Endothelial cell of hepatic sinusoid (primary cell): ENCODE measurements at regions not wholly inside any gene's neighbourhood (a gene's known extent, or its start where the extent isn't known, plus 50 kb on each side); places are given as distances from the start of the nearest gene placed in this dataset.
"Not testable (repeated sequence)": the region's sequence is repeated elsewhere in the genome, so short reads cannot be mapped to it uniquely, and the experiment has no call there.

ENCODE experiments used
- in situ Hi-C: cut with HindIII; loops from 2 replicates; pipeline ENCODE4 v1.10.0; 2017; ENCODE audit warnings: low sequenced_read_pairs

- in situ Hi-C loops = loop anchor here (5.0 kb wide), 1 partner anchor 62 kb away; no protein-coding TSS in a partner anchor
Measured at GRCh38 chr12:87365423-87365822, 663.8 kb downstream of the C12orf50 start.

DNA sequence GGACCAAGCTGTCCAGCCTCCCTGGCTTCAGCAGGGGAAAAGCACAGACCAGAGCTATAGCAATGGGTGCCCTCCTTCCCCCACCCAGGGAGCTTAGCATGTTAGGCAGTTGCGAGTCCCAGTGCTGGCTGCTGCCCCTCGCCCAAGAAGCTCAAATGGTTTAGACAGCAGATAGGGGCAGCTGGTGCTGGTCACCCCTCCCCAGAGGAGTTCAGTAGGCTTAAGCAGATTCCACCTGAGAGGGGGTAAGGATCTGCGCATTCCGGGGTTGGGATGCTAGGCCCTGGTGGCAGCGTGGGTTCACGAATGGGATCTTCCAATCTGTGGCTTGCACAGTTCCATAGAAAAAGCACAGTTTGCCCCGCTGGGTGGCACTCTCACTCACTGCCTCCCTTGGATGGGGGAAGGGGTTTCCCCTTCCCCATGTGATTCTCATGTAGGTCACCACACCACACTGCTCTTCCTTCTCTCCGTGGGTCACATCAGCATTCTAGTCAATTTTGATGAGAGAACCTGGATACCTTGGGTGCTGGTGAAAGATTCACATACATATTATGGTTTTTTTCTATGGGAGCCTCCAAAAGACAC lies 665.6 kb downstream of the C12orf50 start:
- in situ Hi-C loops = no loop called here

GRCh38 chr12:87349681-87350080 lies 679.5 kb downstream of the C12orf50 start:
- in situ Hi-C loops = no loop called here

GRCh38 chr12:87348071-87348470 lies 681.1 kb downstream of the C12orf50 start:
- in situ Hi-C loops = no loop called here

- in situ Hi-C loops = no loop called here
Measured at GRCh38 chr12:87344699-87345098, 684.5 kb downstream of the C12orf50 start.

DNA sequence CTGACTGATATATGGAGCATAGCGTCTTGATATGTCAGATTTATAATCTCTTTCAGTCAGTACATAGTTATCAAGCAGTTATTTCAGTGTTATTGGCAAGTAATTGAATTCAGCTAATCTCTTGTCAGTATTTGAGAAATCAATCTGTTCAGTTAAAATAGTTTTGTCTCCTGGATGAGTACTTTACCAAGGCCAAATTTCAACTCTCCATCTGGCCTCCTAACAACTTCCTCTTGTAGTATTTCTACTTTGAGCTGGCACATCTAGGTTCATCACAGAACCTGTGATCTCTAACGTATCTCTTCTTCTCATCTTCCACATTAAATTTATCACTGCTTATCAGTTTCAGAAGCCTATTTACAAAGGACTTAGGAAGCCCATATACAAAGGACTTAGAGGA lies 690.5 kb downstream of the C12orf50 start:
- in situ Hi-C loops = no loop called here

GRCh38 chr12:87336814-87337336 lies 692.3 kb downstream of the C12orf50 start:
- in situ Hi-C loops = no loop called here

GRCh38 chr12:87332987-87333726 lies 696.0 kb downstream of the C12orf50 start:
- in situ Hi-C loops = no loop called here

- in situ Hi-C loops = not testable (repeated sequence)
Measured at GRCh38 chr12:87330071-87330555, 699.1 kb downstream of the C12orf50 start.

GRCh38 chr12:87329076-87329863 lies 699.9 kb downstream of the C12orf50 start:
- in situ Hi-C loops = no loop called here

GRCh38 chr12:87323369-87323768 lies 705.8 kb downstream of the C12orf50 start:
- in situ Hi-C loops = no loop called here

DNA sequence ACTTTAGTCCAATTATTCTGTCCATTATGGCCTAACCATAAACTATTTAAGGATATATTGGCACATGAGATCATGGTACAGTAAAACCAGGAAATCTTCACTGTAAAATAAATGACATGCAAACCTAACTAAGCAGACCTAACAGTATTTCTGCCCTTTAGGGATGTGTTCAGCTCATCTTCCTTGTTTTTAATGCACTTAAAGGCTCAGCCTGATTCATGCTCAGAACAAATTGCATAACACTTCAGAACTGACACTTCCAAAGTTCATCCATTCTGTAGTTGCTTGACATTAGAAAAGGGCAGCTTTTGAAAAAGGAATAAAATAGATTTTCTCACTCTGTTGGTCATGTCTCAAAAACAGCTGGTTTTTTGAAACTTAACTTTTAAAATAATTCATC lies 708.5 kb downstream of the C12orf50 start:
- in situ Hi-C loops = no loop called here

- in situ Hi-C loops = no loop called here
Measured at GRCh38 chr12:87317302-87317701, 711.9 kb downstream of the C12orf50 start.

GRCh38 chr12:87311206-87311605 lies 718.0 kb downstream of the C12orf50 start:
- in situ Hi-C loops = no loop called here

GRCh38 chr12:87310126-87310525 lies 719.1 kb downstream of the C12orf50 start:
- in situ Hi-C loops = no loop called here

- in situ Hi-C loops = no loop called here
Measured at GRCh38 chr12:87305481-87305880, 723.7 kb downstream of the C12orf50 start.

DNA sequence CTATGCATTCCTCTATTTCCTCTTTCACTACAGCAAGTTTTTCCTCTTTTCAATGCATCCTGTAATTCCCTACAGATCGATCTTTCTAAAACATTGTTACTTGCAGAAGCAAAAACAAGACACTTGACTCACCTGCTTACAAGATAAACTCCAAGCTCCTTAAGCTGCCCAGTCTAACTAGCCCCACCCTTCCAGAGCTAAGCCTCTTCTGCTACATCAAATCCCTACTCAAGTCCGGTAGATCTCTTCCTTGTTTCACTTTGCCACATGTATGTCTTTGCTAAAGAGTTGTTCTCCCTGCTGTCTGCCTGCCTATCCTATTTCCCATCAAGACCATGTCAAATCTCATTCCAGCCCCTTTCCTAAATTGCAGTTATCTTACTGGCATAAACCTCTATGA lies 724.8 kb downstream of the C12orf50 start:
- in situ Hi-C loops = no loop called here

DNA sequence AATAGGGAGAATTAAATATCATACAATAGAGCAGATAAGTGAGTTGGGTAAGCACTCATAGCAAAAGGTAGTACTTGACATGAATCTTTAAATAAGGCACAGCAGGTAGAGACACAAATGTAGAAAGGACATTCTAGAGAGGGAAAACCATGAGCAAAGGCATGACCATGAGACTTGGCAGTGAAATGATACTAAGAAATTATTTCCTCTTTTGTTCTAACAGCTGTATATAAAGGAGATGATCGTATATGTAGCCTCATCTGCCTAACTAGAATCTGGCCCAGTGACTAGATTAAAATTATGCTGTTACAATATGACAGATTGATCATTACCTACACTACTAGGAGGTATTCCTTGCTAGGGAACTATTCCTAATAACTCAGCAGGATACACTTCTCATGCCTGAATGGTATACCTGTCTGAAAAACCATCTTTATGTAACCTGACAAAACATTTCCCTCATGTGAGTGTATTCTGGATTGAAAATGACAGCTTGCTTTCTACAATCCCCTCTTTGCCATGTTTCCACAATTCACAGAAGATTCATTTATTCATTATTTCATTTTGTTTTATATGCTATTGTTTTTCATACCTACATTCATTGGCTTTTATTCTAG lies 725.7 kb downstream of the C12orf50 start:
- in situ Hi-C loops = no loop called here

DNA sequence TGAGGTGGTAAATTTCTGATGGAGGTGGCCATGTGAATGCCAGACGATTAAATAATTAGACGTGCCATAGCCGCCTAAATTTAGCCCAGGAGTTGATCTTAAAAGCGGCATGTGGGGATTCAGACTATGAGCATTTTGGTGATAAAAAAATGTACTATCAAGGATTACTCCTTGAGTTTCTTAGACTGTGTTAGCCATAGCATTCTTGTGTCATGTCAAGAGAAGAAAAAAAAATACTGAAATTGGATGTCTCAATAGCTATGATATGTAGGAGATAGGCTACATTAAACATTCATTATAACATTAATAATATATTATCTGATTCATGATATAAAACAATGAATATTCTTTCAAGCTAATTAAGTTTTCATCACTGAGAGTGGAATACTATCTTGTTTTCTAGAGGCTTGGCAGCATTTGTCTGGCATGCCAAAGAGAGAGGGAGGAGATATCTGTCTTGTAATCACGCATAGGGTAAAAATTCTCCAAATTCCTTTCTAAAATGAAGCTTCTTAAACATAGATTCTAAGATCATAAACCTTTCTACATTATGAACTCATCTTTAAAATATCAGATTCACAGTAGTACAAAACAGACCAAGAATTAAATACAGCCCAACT lies 727.0 kb downstream of the C12orf50 start:
- in situ Hi-C loops = no loop called here

GRCh38 chr12:87290505-87290904 lies 738.7 kb downstream of the C12orf50 start:
- in situ Hi-C loops = no loop called here

- in situ Hi-C loops = no loop called here
Measured at GRCh38 chr12:87283886-87284285, 745.3 kb downstream of the C12orf50 start.
